G401.6 (cell line): ENCODE measurements at regions not wholly inside any gene's neighbourhood (a gene's known extent, or its start where the extent isn't known, plus 50 kb on each side); places are given as distances from the start of the nearest gene placed in this dataset.
"Not testable (repeated sequence)": the region's sequence is repeated elsewhere in the genome, so short reads cannot be mapped to it uniquely, and the experiment has no call there.

Experiments
- FAIRE-seq: peaks from 2 replicates; lab custom pipeline; 2012; peaks lifted over from hg19 to GRCh38; lab: Jason Lieb, UNC

DNA sequence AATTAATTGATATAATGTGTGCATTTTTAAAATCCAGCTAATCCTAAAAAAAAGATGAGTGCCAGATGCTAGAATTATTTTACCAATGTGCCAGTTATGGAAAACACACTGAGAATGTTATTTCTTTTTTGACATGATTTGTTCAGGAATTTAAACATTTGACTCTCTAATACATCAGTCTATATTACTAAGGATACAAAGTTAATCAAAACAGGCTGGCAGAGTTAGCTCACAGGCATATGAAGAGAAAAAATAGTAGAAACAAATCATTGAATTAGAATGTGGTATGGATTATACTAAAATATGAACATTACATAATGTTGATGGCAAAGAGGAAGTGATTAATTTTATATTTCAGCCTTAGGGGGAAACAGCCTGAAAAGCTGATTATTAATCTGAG, 368.3 kb upstream of the GJE1 start:
- no peak for FAIRE-seq

DNA sequence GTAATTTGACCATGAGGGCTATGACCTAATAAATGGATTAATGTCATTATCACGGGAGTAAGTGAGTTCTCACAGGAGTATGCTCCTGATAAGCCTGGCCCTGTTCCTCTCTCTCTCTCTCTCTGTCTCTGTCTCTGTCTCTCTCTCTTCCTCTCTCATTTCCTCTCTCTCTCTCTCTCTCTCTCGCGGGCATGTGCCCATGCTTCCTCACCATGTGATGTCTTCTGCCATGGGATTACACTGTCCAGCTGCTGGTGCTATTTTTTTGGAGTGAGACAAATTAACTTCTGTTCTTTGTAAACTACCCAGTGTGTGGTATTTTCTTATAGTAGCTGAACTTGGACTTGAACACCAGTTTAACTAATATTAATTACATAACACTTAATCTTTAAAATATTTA, 374.3 kb upstream of the GJE1 start:
- FAIRE-seq = no peak

GRCh38 chr6:141753180-141753579, 379.5 kb upstream of the GJE1 start:
- no peak for FAIRE-seq

DNA sequence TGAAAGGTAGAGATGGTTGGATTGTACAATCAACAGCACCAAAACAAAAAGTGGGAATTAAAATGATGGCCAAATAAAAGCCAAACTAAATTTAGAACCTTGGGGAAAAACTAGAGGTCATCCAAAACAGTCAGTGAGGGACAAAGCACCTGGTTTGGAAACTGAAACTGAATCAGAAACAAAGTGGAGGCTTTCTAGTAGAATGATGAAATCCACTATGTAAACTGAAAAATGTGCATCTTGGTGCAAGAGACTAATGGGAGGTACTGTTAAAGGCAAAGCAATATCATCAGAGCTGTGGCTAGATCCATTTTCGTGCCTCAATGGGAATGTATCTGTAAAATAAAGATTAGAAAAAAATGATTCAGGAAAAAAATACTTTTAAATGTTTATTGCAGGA, 380.0 kb upstream of the GJE1 start:
- FAIRE-seq = no peak

GRCh38 chr6:141746324-141746723, 386.4 kb upstream of the GJE1 start:
- not testable (repeated sequence) for FAIRE-seq

- FAIRE-seq = no peak
Measured at GRCh38 chr6:141744971-141745370, 387.8 kb upstream of the GJE1 start.

- FAIRE-seq = no peak
Measured at GRCh38 chr6:141744194-141744925, 388.4 kb upstream of the GJE1 start.

- FAIRE-seq = no peak
Measured at GRCh38 chr6:141736104-141736503, 396.6 kb upstream of the GJE1 start.

GRCh38 chr6:141735126-141735525, 397.6 kb upstream of the GJE1 start:
- FAIRE-seq = peak; percentile 31

DNA sequence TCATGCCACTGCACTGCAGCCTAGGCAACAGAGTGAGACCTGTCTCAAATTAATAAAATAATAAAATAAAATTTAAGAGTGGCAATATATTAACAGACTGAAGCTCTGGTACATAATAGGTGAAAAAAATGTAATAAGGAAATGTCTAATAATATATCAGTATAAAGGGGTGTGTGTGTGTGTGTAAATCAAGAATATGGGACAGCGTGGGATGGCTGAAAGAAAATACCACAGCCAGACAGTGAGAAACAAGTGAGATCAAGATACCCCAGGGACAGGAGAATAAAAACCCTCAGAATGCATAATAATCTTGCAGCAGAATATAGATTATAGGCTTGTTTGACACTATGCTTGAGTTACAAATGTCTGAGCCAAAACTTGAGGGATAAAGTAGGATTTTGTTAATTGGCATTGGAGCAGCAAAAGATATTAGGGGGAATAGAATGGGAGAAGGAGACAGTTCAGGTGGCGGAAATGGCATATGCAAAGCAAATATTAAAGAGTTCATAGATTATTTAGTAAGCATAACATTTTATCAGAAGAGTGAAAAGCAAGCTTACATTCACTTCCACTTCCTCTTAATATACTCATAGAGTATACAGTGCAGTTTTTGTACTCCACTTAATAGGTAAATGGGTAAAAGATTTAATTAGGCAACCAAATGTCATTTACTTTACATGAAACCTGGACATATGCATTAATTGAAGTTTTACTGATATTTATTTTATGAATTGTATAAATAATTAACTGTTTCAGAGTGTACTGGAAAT, 398.5 kb upstream of the GJE1 start:
- no peak for FAIRE-seq

- FAIRE-seq = no peak
Measured at GRCh38 chr6:141729146-141729545, 403.6 kb upstream of the GJE1 start.

GRCh38 chr6:141728330-141728729, 404.4 kb upstream of the GJE1 start:
- no peak for FAIRE-seq

GRCh38 chr6:141726248-141726647, 406.5 kb upstream of the GJE1 start:
- no peak for FAIRE-seq

- FAIRE-seq = no peak
Measured at GRCh38 chr6:141724731-141725130, 408.0 kb upstream of the GJE1 start.

DNA sequence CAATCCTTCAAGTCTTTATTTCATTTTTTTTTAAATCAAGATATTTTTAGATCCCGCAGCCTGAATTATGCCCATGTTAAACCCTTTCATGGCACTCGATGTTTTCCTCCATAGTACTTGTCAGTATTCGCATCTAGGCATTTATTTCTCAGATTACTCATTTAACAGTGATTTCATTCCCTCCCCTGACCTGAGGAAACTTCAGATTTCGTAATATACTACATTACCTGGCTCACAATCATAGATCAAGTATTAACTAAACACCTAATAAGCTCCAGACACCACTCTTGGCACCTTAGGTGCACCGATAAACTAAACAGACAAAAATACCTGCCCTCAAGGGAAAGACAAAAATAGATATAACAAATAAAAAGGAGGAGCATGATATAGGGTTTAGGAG, 413.2 kb upstream of the GJE1 start:
- no peak for FAIRE-seq

DNA sequence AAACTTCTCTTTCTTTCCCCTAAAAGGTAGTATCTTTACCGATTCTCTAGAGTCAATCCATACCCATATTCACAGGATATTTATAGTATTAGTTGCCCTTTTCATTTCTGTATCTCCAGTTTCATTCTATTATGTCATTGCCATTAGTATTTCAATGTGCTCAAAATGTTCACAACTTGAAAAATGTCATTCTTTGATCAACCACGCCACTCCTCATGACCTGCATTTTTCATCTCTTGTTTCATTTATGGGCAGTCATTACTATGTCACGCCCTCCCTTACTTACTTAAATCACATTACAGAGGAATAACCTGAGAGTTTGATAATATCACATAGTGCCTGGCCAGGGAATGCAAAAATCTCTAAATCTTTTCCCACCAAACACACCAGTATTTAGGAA, 427.3 kb upstream of the GJE1 start:
- FAIRE-seq = no peak

DNA sequence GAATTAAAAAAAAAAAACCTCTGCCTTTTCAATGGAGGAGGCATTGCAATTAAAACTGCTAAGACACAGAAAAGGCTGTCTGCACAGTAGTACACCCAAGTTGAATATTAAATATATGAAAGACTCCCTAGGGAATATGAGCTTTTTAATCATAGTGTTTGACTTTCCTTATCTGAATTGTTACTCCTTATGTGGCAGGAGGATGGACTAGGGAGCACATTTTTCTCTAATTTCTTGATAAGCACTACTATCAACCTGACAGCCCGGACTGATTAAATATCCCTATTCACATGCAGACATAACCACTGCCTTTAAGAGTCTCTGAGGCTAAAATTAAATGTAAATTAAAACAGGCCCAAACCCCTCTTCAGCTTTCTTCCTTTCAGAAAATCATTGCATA, 428.6 kb upstream of the GJE1 start:
- FAIRE-seq = no peak

- FAIRE-seq = no peak
Measured at GRCh38 chr6:141701732-141702131, 431.0 kb upstream of the GJE1 start.

- no peak for FAIRE-seq
Measured at GRCh38 chr6:141700819-141701218, 431.9 kb upstream of the GJE1 start.

DNA sequence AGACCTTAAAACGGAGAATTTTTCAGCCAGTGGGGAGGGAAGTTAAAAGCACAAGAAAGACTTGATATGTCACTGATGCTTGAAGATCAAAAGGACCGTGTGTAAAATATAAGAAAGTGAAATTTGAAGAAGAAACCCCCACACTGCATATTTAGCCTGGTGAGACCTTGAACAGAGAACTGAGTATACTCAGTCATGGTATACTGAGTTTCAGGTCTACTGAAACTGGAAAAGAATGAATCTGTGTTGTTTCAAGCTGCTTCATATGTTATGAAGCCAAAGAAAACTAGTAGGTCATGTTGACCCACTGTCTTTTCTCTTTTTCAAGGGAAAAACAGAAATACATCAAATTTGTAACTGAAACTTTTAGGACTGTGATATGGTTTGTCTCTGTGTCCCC, 443.8 kb upstream of the GJE1 start:
- FAIRE-seq = no peak

- FAIRE-seq = no peak
Measured at GRCh38 chr6:141685416-141685815, 447.3 kb upstream of the GJE1 start.

DNA sequence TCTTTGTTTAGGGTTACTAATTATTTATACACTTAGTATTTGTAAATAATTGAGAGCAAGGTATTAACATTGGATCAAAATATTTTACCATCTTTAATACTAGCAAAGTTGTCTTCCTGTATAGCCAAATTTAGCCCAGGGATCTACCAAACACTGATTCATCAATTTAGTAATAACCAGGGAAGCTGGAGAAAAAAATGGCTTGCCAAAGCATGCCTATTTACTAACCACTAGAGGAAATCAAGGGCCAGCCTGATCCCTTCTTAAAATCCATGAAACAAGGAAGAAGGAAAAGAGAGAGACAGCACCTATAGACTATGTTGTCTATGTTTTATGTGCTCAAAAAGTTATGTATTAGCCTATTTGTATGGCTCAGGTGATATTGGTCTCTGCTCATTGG, 450.3 kb upstream of the GJE1 start:
- no peak for FAIRE-seq

DNA sequence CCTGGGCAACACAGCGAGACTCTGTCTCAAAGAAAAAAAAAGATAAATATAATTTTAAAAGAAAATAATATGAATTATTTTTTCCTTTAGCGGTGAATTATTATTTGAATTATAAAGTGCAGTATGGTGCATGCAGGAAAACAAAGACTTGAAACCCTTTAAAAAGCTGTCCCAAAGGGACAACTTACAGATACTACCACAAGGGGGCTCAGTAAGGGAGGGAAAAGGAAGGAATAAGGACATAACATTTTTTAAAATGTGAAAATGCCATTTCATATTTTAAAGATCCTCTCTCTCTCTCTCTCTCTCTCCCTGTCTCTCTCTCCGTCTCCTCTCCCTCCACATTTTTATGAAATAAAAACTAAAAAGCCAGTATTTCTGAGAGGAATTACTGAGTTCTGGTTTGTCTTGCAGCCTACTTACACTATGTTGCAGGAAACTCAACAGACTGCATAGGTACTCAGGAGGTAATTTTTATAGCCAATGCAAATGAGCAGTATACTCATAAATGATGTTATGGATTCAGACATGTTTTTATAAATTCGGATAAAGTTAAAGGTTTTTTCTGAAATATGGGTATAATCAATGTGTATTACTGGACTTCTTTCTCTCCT, 455.0 kb upstream of the GJE1 start:
- peak; percentile 94 for FAIRE-seq

DNA sequence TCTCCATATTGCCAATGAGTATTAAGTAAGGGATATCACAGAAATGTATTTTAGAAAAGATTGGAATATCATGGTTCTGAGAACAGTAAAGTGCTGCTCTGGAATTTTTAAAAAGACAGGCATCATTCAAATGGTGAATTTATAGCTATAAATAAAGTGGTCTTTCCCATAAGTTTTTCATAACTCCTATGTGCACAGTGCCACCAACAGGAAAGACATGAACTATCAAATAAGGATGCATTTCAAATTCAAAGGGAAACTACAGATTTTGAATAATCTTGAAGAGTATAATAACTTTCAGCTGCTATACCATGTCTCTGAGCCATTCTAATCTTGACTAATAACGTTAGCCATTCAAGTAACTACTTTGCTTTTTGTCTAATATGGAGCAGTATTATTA, 456.8 kb upstream of the GJE1 start:
- FAIRE-seq = peak; percentile 74
